Jurkat, Clone E6-1 (cell line): ENCODE measurements at regions not wholly inside any gene's neighbourhood (a gene's known extent, or its start where the extent isn't known, plus 50 kb on each side); places are given as distances from the start of the nearest gene placed in this dataset.
"Not testable (repeated sequence)": the region's sequence is repeated elsewhere in the genome, so short reads cannot be mapped to it uniquely, and the experiment has no call there.

ENCODE experiments used
- DNase-seq: peaks from one replicate; pipeline ENCODE4 v3.0.0-alpha.2; 2011; ENCODE audit warnings: low read depth, low spot score
- H3K4me3 ChIP-seq: 2 replicates; pipeline ENCODE4 v1.5.1; 2011; ENCODE audit warnings: mild to moderate bottlenecking, low read length, control low read depth, moderate library complexity

DNA sequence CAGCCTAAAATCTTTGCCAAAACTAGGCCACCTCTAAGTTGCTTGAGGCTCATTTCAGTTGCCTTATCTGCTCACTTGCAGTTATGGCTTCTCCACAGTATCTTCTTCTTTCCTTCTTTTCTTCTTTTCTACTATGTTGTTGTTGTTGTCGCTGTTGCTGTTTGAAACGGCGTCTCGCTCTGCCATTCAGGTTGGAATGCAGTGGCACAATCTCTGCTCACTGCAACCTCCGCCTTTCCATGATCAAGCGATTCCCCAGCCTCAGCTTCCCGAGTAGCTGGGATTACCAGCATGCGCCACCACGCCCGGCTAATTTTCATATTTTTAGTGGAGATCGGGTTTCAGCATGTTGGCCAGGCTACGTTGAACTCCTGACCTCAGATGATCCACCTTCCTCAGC lies 210.8 kb upstream of the NR2F2 start:
- DNase-seq: no peak

GRCh38 chr15:96121086-96121920 lies 209.2 kb upstream of the NR2F2 start:
- no peak overlapping the region for H3K4me3 ChIP-seq
- no peak for DNase-seq

More for the DNA sequence above, 210.8 kb upstream of the NR2F2 start:
- no peak overlapping the region for H3K4me3 ChIP-seq

DNA sequence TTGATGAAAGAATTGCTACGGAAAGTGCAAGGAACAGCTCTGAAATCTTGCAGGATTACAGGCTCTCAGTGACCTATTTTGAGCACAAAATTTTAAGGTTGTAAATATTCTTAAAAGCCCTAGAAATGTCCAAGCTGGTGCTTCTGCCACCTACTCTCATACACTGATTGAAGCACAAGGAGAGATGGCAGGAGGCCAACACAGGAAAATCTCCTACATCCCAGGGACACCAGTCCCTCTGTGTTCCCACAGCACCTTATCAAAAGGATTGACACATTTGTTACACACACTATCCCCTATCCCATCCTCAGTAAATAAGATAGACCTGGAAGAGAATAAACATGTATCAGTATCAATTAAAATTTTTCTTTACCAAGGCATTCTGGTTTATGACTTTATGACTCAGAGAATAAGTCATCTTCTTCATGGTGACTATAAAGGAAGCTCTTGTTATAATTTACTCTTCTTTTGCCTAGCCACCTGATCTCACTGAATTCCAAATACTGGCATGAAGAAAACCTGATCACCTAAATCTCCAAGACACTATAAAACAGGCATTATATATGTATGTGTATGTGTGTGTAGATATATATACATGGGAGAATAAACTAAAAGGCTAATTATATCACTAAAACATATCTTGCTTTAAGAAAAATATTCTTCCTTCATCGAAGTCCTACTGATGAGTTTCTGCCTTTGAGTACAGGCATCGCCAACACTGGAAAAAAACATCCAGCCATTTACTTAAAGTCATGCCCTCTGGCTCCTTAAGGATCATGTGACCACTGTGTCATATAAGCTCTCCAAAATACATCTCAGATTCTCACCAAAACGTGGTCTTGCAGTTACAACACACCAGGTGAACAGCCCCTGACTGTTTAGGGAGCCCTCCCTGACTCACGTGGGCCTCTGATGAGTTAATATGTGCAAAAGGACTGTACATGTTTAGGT lies 208.1 kb upstream of the NR2F2 start:
- H3K4me3 ChIP-seq: no peak overlapping the region
- DNase-seq: no peak

DNA sequence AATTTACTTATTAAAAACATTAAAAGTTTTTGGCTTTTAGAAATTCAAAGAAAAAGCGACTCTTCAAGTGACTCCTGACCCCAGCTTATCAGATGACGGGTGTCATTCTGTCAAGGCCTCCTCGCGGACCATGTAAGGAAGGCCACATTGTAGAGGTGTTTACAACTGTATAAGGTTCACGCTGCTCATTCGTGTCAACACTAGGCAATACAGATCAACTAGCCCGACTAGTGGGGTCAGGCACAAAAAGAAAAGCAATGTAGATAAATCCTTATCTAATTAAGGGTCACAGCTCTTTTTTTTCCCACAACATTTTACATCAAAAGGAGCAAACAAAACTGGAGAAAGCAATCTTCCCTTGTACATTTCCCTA lies 207.5 kb upstream of the NR2F2 start:
- no peak for DNase-seq

DNA sequence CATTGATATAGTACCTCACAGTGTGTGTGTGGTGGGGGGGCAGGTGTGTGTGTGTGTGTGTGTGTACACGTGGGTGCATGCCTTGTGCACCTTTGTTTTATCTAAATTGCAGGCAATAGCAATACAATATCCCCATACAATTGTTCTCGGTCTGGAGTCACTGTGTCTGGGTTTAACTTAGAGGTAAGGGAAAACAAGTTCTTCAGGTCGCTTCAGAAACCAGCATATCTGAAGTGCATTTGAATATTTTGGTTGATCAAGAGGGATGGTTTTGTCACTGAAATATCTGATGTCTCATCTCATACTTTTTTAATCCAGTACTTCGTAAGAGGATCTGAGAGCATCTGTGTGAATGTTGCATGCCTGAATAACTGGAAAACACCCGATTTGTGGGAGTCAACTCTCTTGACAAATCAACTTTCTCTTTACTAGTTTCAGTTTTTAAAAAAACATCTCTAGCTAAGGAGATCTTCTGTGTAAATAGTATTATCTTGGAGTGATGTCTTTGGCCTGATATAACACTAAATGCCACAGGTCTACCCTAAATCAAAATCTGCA lies 206.8 kb upstream of the NR2F2 start:
- H3K4me3 ChIP-seq: no peak overlapping the region
- DNase-seq: no peak

More for the DNA sequence above, 207.5 kb upstream of the NR2F2 start:
- no peak overlapping the region for H3K4me3 ChIP-seq

DNA sequence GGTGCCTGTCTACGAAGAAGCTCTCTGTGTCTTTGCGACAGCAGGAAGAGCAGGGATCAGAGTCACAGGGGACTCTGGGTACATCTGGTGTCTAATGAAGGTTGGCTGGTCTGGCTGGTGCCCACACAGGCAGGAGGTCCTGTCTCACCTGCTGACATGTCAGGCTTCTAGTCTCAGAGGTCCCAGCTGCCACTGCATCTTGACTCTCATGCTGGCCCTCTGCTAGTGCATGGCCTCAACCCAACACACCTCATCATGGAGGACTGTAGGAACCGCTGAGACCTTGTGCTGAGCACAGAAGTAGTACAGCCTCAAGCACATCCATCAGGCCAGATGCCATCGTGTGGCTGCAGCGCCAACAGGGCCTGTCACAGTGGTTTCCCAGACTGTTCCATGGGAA lies 206.1 kb upstream of the NR2F2 start:
- H3K4me3 ChIP-seq: no peak overlapping the region
- no peak for DNase-seq

DNA sequence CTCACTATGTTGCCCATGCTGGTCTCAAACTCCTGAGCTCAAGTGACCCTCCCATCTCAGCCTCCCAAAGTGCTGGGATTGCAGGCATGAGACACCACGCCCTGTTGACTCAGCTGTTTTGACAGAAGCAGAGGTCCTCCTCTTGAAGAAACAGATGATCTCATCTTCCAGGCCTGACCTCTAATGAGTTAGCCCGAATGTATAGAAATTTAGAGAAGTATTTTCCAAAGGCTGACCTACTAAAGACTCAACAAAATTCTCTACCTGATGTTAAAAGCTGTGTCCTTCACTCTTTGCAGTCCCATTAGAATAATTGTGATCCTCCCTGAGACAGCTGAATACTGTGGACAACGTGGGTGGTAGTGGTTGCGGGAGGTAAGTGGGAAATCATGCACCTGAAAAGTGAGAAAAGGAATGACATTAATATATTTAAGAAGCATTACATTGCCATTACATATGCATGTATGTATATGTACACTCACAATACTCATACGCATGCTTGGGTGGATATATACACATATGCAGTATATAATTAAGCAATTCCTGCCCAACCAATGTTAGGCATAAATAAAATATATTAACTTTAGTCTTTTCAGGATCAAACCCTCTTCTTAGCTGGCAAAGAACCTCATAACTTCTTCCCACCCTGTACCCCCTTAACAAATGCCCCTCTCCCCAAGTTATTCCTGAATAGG lies 204.6 kb upstream of the NR2F2 start:
- H3K4me3 ChIP-seq: no peak overlapping the region
- DNase-seq: no peak

DNA sequence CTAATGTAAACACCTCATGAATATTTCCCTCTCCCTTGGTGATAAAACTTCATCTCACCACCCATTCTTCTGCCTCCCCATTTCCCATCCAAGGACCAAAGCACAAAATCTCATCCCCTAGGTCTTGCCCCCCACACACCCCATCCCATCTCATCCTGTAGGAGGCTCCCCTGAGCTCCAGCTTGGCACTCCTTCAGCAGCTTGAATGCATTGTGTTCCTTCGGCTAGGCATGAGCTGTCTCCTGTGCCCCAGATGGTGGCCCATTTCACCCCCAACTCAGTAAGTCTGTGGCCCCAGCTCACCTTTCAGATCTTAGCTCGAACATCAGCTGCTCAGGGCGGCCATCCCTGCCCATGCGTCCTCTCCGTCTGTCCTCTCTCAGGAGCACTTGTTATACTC lies 203.6 kb upstream of the NR2F2 start:
- no peak overlapping the region for H3K4me3 ChIP-seq
- DNase-seq: no peak

DNA sequence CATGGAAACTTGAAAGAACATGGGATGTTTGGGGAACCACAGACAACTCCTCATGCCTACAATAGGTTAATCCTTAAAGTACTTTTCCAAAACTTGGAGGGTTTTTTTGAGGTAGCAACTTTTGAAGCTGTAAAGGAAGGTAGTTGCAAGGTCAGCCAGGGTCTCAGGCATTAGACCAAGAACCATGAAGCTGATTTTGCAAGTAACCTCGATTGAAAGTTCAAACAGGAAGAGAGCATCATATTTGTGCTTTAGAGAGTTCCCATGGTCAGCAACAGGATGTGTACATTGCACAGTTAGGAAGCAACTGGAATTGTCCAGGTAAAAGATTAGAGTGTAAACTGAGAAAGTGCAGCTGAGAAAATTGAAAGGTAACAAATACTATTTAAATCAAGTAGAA lies 199.8 kb upstream of the NR2F2 start:
- no peak for DNase-seq
- no peak overlapping the region for H3K4me3 ChIP-seq

GRCh38 chr15:96132126-96132525 lies 198.4 kb upstream of the NR2F2 start:
- H3K4me3 ChIP-seq: no peak overlapping the region
- DNase-seq: no peak

- no peak for DNase-seq
- no peak overlapping the region for H3K4me3 ChIP-seq
Observed at GRCh38 chr15:96135166-96136093, 195.1 kb upstream of the NR2F2 start.

DNA sequence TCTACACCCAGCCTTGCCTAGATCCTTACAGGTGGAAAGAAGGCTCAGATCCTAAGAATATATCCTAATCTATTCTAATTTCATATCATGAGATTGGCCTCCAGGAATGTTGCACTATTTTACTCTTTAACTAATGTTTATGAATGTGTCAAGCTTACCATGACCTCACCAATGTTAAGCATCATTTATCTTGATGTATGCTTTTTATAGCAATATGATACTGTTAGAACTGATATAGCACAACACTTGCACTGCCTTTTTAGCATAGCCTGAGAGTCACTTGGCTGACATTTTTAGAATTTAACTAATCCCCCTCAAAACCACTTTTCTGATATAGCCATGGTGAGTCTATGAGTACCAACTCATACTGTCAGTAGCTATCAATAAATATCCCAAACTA lies 191.5 kb upstream of the NR2F2 start:
- no peak for DNase-seq
- no peak overlapping the region for H3K4me3 ChIP-seq

DNA sequence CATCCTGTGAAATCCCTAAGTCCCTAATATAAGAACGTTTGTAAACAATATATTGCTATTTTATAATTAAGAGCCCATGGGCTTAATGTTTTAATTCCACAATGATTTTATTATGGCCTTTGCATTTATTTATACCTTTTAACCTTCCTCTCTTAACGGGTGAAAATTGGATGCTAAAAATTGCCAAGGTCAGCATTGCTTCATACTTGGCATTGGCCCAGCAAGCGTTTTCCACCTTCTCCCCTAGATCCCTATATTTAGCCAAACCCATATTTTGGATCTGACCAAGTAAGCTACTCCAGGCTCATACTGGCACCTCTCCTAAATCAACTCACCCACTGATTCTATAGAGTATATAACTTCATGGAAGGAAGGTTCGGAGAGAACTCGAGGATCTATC lies 188.0 kb upstream of the NR2F2 start:
- DNase-seq: no peak
- no peak overlapping the region for H3K4me3 ChIP-seq

GRCh38 chr15:96144734-96145133 lies 185.8 kb upstream of the NR2F2 start:
- no peak for DNase-seq
- no peak overlapping the region for H3K4me3 ChIP-seq

- DNase-seq: no peak
- no peak overlapping the region for H3K4me3 ChIP-seq
Observed at GRCh38 chr15:96146726-96147125, 183.8 kb upstream of the NR2F2 start.

DNA sequence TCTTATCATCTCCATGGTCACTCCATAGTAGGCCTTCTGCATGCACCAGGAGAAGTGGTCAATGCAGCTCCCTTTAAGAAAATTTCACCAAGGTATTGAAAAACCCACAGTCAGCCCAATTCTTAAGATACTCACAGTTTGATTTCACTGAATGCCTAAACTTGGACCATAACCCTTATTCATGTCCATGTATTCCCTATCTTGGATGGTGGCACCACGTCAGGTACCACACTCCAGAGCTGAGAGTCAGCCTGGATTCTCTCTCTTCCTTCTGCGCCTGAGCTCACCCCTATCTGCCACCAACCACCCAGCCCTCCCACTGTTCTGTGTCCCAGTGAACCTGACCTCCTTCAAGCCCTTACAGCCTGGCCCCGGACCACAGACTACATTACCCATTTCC lies 183.2 kb upstream of the NR2F2 start:
- no peak overlapping the region for H3K4me3 ChIP-seq
- no peak for DNase-seq

DNA sequence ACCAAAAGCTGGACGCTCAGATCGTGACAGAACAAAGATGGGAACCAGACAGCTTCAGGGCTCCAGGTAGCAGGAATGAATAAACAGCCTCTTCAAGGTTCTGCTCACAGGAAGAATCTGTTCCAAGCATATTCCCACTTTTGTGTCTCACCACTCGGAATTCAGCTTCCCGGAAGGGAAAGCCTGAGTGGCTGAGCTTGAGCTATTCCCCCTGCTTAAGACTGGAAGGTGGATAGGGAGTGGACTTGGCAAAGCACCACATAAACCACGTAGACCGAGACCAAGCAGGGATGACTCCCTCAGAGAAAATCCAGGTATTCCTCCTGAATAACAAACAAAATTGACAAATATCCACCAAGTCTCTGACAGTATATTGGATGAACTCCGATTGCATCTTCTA lies 180.2 kb upstream of the NR2F2 start:
- no peak overlapping the region for H3K4me3 ChIP-seq
- DNase-seq: no peak

- H3K4me3 ChIP-seq, DNase-seq: not testable (repeated sequence)
Observed at GRCh38 chr15:96151749-96152148, 178.8 kb upstream of the NR2F2 start.
